Retinal pigment epithelial cell (primary cell): ENCODE measurements at regions not wholly inside any gene's neighbourhood (a gene's known extent, or its start where the extent isn't known, plus 50 kb on each side); places are given as distances from the start of the nearest gene placed in this dataset.

Experiments used
- DNase-seq: peaks from one replicate; pipeline ENCODE4 v3.0.0-alpha.2; 2010; ENCODE audit warnings: low read depth
- H3K4me3 ChIP-seq: 2 replicates; pipeline ENCODE4 v1.5.1; 2011; ENCODE audit warnings: mild to moderate bottlenecking, low read length, control low read depth, moderate library complexity
- TF ChIP-seq, protein P1 (sequence below): conservative IDR thresholded peaks from 2 replicates; pipeline ENCODE4 v1.5.1; 2011; ENCODE audit warnings: low read depth, low read length, control low read depth, inconsistent platforms

DNA sequence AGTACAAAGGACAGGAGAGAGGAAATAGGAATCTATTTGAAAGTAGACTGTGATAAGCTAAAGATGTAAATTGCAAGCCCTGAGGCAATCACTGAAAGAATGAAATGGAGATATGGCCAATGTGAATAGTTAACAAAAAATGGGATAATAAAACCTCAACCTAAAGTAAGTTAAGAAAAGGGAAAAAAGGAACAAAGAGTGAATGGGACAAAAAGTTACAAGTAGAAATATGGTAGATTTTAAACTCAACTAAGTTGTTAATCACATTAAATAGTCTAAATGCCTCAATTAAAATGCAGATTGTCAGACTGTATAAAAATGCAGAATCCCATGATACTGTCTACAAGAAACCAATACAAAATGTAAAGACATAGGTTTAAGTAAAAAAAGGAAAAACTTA, 165.2 kb upstream of the RBMS1 start:
- TF ChIP-seq, protein P1, sequence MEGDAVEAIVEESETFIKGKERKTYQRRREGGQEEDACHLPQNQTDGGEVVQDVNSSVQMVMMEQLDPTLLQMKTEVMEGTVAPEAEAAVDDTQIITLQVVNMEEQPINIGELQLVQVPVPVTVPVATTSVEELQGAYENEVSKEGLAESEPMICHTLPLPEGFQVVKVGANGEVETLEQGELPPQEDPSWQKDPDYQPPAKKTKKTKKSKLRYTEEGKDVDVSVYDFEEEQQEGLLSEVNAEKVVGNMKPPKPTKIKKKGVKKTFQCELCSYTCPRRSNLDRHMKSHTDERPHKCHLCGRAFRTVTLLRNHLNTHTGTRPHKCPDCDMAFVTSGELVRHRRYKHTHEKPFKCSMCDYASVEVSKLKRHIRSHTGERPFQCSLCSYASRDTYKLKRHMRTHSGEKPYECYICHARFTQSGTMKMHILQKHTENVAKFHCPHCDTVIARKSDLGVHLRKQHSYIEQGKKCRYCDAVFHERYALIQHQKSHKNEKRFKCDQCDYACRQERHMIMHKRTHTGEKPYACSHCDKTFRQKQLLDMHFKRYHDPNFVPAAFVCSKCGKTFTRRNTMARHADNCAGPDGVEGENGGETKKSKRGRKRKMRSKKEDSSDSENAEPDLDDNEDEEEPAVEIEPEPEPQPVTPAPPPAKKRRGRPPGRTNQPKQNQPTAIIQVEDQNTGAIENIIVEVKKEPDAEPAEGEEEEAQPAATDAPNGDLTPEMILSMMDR: no peak
- no peak overlapping the region for H3K4me3 ChIP-seq
- DNase-seq: no peak

DNA sequence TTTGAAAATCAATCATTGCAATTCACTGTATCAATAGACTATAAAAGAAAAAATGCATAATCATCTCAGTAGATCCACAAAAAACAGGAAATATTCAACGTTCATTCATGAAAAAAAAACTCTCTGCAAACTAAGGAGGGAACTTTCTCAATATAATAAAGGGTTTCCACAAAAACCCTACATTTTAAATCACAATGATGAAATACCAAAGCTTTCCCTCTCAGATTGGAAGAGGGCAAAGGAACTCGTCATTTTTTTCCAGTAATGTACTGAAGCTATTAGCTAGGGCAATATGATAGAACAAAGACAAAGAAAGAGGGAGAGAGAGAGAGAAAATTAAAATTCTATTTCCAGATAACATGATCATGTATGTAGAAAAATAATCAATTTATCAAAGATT, 167.1 kb upstream of the RBMS1 start:
- no peak for DNase-seq
- TF ChIP-seq, protein P1: no peak
- no peak overlapping the region for H3K4me3 ChIP-seq

DNA sequence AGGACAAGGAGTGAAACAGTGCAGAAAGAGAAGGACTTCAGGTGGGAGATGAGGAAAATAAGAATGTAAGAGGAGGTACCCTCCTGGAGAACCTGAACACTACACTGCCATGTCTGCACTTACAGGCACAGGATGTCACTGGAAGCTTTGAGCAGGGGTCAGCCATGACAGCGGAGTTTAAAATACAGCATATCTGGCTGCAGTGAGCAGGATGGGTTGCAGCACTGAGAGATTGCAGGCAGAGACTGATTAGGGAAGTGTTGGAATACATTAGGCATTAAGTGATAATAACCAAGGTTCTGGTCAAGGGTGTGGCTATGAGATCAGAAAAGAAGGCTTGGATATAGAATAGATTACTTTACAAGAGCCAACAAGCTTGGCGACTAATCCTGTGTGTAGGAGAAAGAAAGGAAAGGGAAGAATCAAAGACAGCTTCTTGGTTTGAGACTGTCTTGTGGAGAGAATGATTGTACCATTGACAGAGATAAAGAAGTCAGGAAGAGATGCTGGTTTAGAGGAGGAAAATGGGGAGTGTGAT, 171.1 kb upstream of the RBMS1 start:
- TF ChIP-seq, protein P1: no peak
- H3K4me3 ChIP-seq: no peak overlapping the region
- no peak for DNase-seq

DNA sequence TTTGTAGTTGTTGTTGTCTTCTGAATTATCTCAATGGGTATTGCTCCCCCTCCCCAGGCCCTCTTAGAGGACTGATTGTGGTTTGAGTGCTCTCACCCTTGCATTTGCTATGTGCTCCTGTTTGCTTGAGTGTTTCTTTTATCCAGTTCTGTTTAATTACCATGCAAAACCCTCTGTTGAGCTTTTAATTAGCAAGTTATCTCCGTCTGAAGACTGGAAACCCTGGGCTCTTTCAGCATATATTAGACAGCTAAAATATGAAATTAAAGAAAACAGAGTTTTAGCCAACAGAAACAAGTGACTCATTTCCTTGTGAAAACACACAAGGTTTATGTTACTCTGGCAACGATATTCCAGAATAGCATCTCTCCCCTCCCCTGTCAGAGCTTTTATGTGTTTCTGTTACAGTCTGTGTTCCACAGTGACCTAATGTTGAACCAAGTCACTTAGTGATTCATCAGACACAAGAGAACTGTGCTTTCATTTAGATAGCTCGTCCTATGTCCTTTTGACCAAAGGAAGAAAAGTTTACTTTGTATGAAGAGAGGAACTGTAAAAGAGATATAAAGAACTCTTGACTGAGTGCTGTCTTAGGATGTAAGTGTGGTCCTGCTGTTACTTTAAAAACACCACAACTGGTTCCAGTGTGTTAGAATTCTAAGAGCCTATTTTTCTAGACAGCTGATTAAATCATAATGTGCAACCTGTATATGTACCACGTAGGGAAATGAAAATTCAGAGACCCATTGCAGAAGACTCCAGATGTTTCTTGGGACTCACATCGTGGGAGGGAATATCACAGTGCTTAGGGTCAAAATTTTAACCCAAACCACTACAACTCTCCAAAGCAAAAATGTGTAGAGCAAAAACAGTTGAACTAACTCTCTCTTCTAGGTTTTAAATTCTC, 172.8 kb upstream of the RBMS1 start:
- peak overlapping the region; percentile 12 for H3K4me3 ChIP-seq
- TF ChIP-seq, protein P1: no peak
- DNase-seq: peak; percentile 98

DNA sequence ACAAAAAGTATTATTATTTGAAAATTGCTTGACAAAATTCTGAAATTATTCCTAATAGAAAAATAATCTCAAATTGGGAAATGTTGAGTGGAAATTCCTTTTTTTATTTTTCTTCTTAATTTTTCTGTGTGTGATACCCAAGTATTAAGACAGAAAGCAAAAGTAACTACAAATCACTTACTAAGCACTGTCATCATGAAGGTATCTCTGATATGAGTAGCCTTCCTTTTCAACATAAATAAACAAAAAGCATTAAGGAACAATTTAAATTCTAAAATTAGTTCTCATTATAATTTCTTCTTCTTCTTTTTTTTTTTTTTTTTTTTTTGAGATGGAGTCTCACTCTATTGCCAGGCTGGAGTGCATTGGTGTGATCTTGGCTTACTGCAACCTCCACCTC, 174.2 kb upstream of the RBMS1 start:
- H3K4me3 ChIP-seq: no peak overlapping the region
- DNase-seq: no peak
- TF ChIP-seq, protein P1: no peak

DNA sequence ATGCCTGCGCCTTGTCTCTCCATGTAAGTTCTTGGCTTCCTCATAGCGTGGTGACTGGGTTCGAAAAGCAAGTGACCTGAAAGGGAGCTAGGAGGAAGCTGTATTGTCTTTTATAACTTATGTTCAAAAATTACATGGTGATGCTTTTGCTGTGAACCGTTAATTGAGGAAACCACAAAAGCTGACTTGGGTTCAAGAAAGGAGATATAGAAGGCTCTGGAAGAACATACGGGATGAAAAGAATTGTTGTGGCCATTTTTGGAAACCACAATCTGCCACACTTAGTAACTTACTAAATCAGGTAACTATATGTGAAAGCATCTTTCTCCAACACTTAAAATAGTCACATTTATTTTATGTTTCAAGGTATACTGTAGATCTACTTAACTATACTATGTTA, 177.0 kb upstream of the RBMS1 start:
- TF ChIP-seq, protein P1: no peak
- no peak overlapping the region for H3K4me3 ChIP-seq
- DNase-seq: no peak

DNA sequence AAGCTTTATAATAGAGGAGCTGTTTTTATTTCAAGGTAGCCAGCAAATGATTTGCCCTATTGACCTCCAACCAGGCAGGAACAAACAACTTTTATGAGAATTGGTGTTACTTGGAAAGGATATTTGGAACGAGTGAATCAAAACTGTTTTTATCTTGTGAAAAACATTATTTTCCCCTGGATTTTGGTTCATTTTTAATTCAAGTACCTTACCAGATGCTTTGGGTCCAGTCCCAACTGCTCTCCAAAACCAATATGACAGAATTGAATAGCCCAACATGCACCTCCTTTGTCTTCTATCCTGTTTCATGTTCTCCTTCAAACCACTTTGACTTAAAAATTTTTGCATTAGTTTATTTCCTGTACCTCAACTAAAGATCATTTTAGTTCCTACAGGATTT, 178.6 kb upstream of the RBMS1 start:
- no peak for DNase-seq
- no peak overlapping the region for H3K4me3 ChIP-seq
- TF ChIP-seq, protein P1: no peak
